Mesenchymal stem cell (in vitro differentiated cells and primary cell): ENCODE measurements at regions not wholly inside any gene's neighbourhood (a gene's known extent, or its start where the extent isn't known, plus 50 kb on each side); places are given as distances from the start of the nearest gene placed in this dataset.

Experiments used
- DNase-seq: peaks from one replicate; pipeline ENCODE4 v3.0.0-alpha.2; 2013
- H2AFZ ChIP-seq: one replicate; pipeline ENCODE4 v1.6.1; 2013; ENCODE audit warnings: low read depth, mild to moderate bottlenecking, control low read depth, inconsistent platforms, low read length, moderate library complexity
- H2AK5ac ChIP-seq: 2 replicates; pipeline ENCODE4 v1.6.1; 2013; ENCODE audit warnings: low read length, moderate library complexity, mild to moderate bottlenecking, inconsistent platforms; ENCODE audit not compliant: severe bottlenecking
- H2BK120ac ChIP-seq: one replicate; pipeline ENCODE4 v1.6.1; 2013; ENCODE audit warnings: low read depth, mild to moderate bottlenecking, inconsistent platforms, low read length, moderate library complexity
- H2BK12ac ChIP-seq, 2 experiments: one replicate each; pipeline ENCODE4 v1.6.1; 2013; ENCODE audit warnings: inconsistent platforms in 2 of 2, low read length in 2 of 2, mild to moderate bottlenecking in 2 of 2, moderate library complexity in 2 of 2, control low read depth in 1 of 2
- H2BK15ac ChIP-seq: one replicate; pipeline ENCODE4 v1.6.1; 2013; ENCODE audit warnings: mild to moderate bottlenecking, low read depth, inconsistent platforms; ENCODE audit not compliant: poor library complexity, severe bottlenecking
- H2BK5ac ChIP-seq: 2 replicates; pipeline ENCODE4 v1.6.1; 2013; ENCODE audit warnings: low read depth, mild to moderate bottlenecking, low read length, control low read depth, inconsistent platforms; ENCODE audit not compliant: poor library complexity, severe bottlenecking
- H3K14ac ChIP-seq, 2 experiments: one replicate each; pipeline ENCODE4 v1.6.1; 2013; ENCODE audit warnings: inconsistent platforms in 2 of 2, low read length in 2 of 2, control low read depth in 1 of 2, mild to moderate bottlenecking in 1 of 2, moderate library complexity in 1 of 2
- H3K18ac ChIP-seq, 2 experiments: one replicate each; pipeline ENCODE4 v1.6.1; 2013; ENCODE audit warnings: inconsistent platforms in 2 of 2, low read length in 2 of 2, control low read depth in 1 of 2, low read depth in 1 of 2, mild to moderate bottlenecking in 1 of 2
- H3K23ac ChIP-seq, 2 experiments: one replicate each; pipeline ENCODE4 v1.6.1; 2013; ENCODE audit warnings: inconsistent platforms in 2 of 2, low read length in 2 of 2, mild to moderate bottlenecking in 2 of 2, moderate library complexity in 2 of 2, control low read depth in 1 of 2
- H3K27ac ChIP-seq: 2 replicates; pipeline ENCODE4 v1.5.1; 2013; ENCODE audit warnings: mild to moderate bottlenecking, moderate library complexity, low read length, control low read depth, inconsistent platforms; ENCODE audit not compliant: poor library complexity, severe bottlenecking
- H3K27me3 ChIP-seq, 2 experiments: 2 replicates each; pipeline versions ENCODE4 v1.6.1 to v1.7.0; 2013; ENCODE audit warnings: low read length in 2 of 2, mild to moderate bottlenecking in 2 of 2, moderate library complexity in 2 of 2, control low read depth in 1 of 2, inconsistent platforms in 1 of 2; ENCODE audit not compliant: control insufficient read depth in 1 of 2, insufficient read depth in 1 of 2
- H3K36me3 ChIP-seq, 2 experiments: 2 replicates each; pipeline versions ENCODE4 v1.6.1 to v1.7.0; 2013; ENCODE audit warnings: low read length in 2 of 2, control low read depth in 1 of 2, inconsistent platforms in 1 of 2, low read depth in 1 of 2, mild to moderate bottlenecking in 1 of 2; ENCODE audit not compliant: insufficient read depth in 2 of 2, control insufficient read depth in 1 of 2
- H3K4ac ChIP-seq, 2 experiments: one replicate each; pipeline ENCODE4 v1.6.1; 2013; ENCODE audit warnings: inconsistent platforms in 2 of 2, low read length in 2 of 2, mild to moderate bottlenecking in 2 of 2, moderate library complexity in 2 of 2, control low read depth in 1 of 2, low read depth in 1 of 2
- H3K4me1 ChIP-seq: 2 replicates; pipeline ENCODE4 v1.6.1; 2013; ENCODE audit warnings: low read depth, low read length, control low read depth; ENCODE audit not compliant: control insufficient read depth, insufficient read depth
- H3K4me2 ChIP-seq: 2 replicates; pipeline ENCODE4 v1.6.1; 2013; ENCODE audit warnings: low read length, mild to moderate bottlenecking, inconsistent platforms; ENCODE audit not compliant: poor library complexity, severe bottlenecking
- H3K4me3 ChIP-seq, 2 experiments: 2 replicates each; pipeline versions ENCODE4 v1.5.1 to v1.7.0; 2013; ENCODE audit warnings: low read length in 2 of 2, mild to moderate bottlenecking in 2 of 2, control low read depth in 1 of 2, low read depth in 1 of 2; ENCODE audit not compliant: insufficient read depth in 1 of 2
- H3K79me1 ChIP-seq: replicated peaks from 2 replicates; pipeline ENCODE4 v1.6.1; 2013; ENCODE audit warnings: mild to moderate bottlenecking, control low read depth, low read length, inconsistent platforms; ENCODE audit not compliant: poor library complexity, severe bottlenecking
- H3K9ac ChIP-seq: 2 replicates; pipeline ENCODE4 v1.7.0; 2013; ENCODE audit warnings: mild to moderate bottlenecking, low read length, moderate library complexity
- H3K9me3 ChIP-seq: 2 replicates; pipeline ENCODE4 v1.7.0; 2013; ENCODE audit warnings: mild to moderate bottlenecking, low read length; ENCODE audit not compliant: control insufficient read depth
- H4K8ac ChIP-seq: one replicate; pipeline ENCODE4 v1.6.1; 2013; ENCODE audit warnings: inconsistent platforms, mild to moderate bottlenecking, low read length, moderate library complexity
- H4K91ac ChIP-seq: one replicate; pipeline ENCODE4 v1.6.1; 2013; ENCODE audit warnings: mild to moderate bottlenecking, low read length, inconsistent platforms
- WGBS: methylation state at CpG from one replicate; pipeline ENCODE4 v1.1.7; 2013; ENCODE audit warnings: mixed read lengths; 5-methylcytosine and 5-hydroxymethylcytosine counted together

DNA sequence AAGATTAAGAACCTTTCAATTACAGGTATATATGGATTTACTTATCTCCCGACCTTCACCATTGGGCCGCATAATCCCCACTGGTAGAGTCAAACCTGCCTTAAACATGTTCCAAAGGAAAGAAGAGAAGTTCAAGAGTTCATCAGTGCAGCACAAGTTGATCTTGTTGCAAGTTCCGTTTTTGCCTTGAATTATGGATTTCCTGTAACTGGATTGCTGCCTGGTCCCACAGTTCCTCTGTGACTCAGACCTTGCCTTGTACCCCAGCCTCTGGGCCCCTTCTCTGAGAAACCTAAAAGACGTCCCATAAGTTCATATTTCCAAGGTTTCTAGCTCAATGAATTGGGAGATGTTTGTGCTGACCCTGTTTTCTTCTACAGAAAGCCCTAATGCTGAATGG lies 112.5 kb upstream of the THBS1 start:
- H4K91ac ChIP-seq, result no peak overlapping the region
- H3K27me3 ChIP-seq, result no peaks in the 10 kb centered on the region
- no peak overlapping the region for H2BK12ac ChIP-seq
- H3K23ac ChIP-seq, result no peak overlapping the region
- peaks cover 7% of the 10 kb centered on the region for H3K9me3 ChIP-seq
- no peak for DNase-seq
- no peak overlapping the region for H3K18ac ChIP-seq
- no peak overlapping the region for H3K9ac ChIP-seq
- no peak overlapping the region for H4K8ac ChIP-seq
- H2BK120ac ChIP-seq, result no peak overlapping the region
- no peak overlapping the region for H3K4me2 ChIP-seq
- no peak overlapping the region for H2BK5ac ChIP-seq
- H3K14ac ChIP-seq, result no peak overlapping the region
- no peak overlapping the region for H3K27ac ChIP-seq
- 93% methylated on average over 3 of the region's 4 CpGs for WGBS
- no peak overlapping the region for H2AFZ ChIP-seq
- H3K4me1 ChIP-seq, result no peaks in the 10 kb centered on the region
- no peak overlapping the region for H3K4ac ChIP-seq
- H2BK15ac ChIP-seq, result no peak overlapping the region
- H2AK5ac ChIP-seq, result no peak overlapping the region
- H3K36me3 ChIP-seq, result no peaks in the 10 kb centered on the region
- H3K4me3 ChIP-seq, result no peak overlapping the region
- no peaks in the 10 kb centered on the region for H3K79me1 ChIP-seq

DNA sequence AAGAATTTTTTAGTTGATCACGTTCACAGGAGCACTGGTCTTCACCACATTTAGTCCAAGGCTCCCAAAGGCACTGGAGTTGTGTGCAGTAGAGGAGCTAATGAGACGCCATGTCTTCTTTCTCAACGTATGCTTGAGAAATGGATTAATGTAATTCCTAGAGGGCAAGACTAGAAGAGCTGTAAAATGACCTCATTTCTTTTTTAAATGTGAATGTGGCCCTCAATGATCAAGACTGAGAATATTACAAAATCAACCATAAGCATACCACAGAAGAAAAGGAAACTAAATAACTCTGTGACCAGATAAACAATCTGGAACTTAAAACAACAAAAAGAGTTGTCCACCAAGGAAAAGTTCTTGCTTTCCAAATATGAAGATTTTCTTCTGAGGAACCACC lies 112.1 kb upstream of the THBS1 start:
- H3K4ac ChIP-seq, result no peak overlapping the region
- no peak overlapping the region for H3K18ac ChIP-seq
- H2BK120ac ChIP-seq, result no peak overlapping the region
- H3K14ac ChIP-seq, result no peak overlapping the region
- H3K4me1 ChIP-seq, result no peaks in the 10 kb centered on the region
- H3K9ac ChIP-seq, result no peak overlapping the region
- no peaks in the 10 kb centered on the region for H3K27me3 ChIP-seq
- peak; percentile 63 for DNase-seq
- H2AFZ ChIP-seq, result no peak overlapping the region
- H3K36me3 ChIP-seq, result no peaks in the 10 kb centered on the region
- H2BK5ac ChIP-seq, result no peak overlapping the region
- no peak overlapping the region for H3K4me2 ChIP-seq
- 96% methylated on average over 3 of the region's 3 CpGs for WGBS
- H3K27ac ChIP-seq, result no peak overlapping the region
- no peak overlapping the region for H2AK5ac ChIP-seq
- no peak overlapping the region for H3K4me3 ChIP-seq
- peaks cover 7% of the 10 kb centered on the region for H3K9me3 ChIP-seq
- no peaks in the 10 kb centered on the region for H3K79me1 ChIP-seq
- H2BK15ac ChIP-seq, result no peak overlapping the region
- H2BK12ac ChIP-seq, result no peak overlapping the region
- no peak overlapping the region for H4K91ac ChIP-seq
- no peak overlapping the region for H3K23ac ChIP-seq
- H4K8ac ChIP-seq, result no peak overlapping the region

DNA sequence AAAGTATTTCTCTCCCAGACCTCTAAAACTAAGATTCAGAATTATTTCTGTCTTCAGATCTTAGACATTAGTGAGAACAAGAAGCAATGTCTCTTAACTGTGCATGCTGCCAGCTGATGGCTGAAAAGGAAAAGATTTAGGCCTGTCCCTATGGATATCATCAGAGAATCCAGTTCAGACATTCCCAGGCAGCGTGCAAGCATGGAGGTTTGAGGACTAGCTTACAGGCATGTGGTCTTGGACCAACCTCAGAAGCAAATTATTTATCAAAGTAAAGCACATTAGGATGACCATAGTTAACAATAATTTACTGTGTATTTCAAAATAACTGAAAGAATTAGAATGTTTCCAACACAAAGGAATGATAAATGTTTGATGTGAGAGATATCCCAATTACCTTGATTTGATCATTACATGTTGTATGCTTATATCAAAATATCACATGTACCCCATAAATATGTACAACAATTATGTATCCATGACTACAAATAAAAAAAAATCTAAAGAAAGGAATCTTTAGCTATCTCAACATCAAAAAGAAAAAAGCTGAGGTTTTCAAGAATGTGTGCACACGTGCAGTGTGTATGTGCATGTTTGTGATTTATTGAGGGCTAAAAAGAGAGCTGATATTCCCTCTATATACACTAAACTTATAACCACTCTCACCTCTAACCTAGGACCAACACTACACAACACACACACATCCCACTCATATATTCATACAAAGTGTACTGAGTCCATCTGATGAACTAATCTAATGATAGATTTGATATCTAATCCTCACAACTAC lies 108.9 kb upstream of the THBS1 start:
- Histone ChIP-seq H3K79me1 (no peaks in the 10 kb centered on the region), H3K27ac (no peak overlapping the region), H3K18ac (no peak overlapping the region), H2AFZ (no peak overlapping the region), H3K27me3 (no peaks in the 10 kb centered on the region), H4K91ac (no peak overlapping the region), H2BK12ac (no peak overlapping the region), H2BK120ac (no peak overlapping the region), H3K4ac (no peak overlapping the region), H3K9me3 (no peaks in the 10 kb centered on the region), H2BK15ac (no peak overlapping the region), H3K14ac (no peak overlapping the region), H3K36me3 (no peaks in the 10 kb centered on the region), H3K4me1 (peaks cover 3% of the 10 kb centered on the region), H3K4me2 (no peak overlapping the region), H3K23ac (no peak overlapping the region), H3K4me3 (no peak overlapping the region), H4K8ac (no peak overlapping the region), H2BK5ac (no peak overlapping the region), H3K9ac (peak overlapping the region; percentile 84), H2AK5ac (no peak overlapping the region)
- peak; percentile 52 for DNase-seq
- 100% methylated on average over 1 of the region's 2 CpGs for whole genome bisulfite sequencing

DNA sequence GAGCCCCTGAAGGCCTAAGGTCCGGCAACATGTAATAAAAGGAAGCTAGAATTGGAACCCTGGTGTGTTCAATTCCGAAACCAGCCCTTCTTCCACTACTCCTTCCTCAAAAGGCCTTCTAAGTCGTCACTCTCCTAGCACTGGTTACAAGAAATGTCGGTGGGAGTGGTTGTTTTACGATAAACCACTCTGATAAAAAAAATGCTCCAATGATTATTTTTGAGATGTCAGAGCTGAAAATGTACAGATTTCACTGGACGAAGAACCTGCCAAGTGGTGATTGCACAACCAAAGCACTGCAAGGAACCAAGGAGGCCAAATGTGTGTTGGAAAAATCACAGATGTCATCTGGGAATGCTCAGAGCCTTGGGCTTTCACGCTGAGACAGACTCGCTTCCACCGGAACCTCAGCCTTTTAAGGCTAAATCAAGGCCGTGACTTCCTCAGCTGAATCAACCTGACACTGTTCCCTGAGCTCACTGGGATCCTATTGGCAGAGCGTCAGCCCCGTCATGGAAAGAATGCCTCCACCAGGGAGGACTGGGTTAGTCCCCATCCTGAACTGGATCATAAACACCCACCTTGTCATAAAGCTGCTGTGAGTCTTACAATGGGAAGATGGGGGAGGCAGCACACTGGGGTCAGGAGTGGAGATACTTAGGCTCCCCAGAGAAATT lies 108.1 kb upstream of the THBS1 start:
- no peak overlapping the region for H2BK5ac ChIP-seq
- H3K79me1 ChIP-seq, result no peaks in the 10 kb centered on the region
- H3K4ac ChIP-seq, result no peak overlapping the region

More for the DNA sequence above, 108.1 kb upstream of the THBS1 start:
- 34% methylated on average over 11 of the region's 12 CpGs for WGBS
- H3K27ac ChIP-seq, result no peak overlapping the region
- H3K4me1 ChIP-seq, result peaks cover 3% of the 10 kb centered on the region
- H3K36me3 ChIP-seq, result no peaks in the 10 kb centered on the region
- H2BK12ac ChIP-seq, result no peak overlapping the region
- H4K91ac ChIP-seq, result no peak overlapping the region
- no peak overlapping the region for H3K18ac ChIP-seq
- H2BK15ac ChIP-seq, result no peak overlapping the region
- H2BK120ac ChIP-seq, result no peak overlapping the region
- no peak overlapping the region for H3K4me3 ChIP-seq
- H2AK5ac ChIP-seq, result no peak overlapping the region
- no peak overlapping the region for H3K14ac ChIP-seq
- no peak overlapping the region for H2AFZ ChIP-seq
- H3K23ac ChIP-seq, result no peak overlapping the region
- peak overlapping the region; percentile 84 for H3K9ac ChIP-seq
- no peak overlapping the region for H3K4me2 ChIP-seq
- H3K9me3 ChIP-seq, result no peaks in the 10 kb centered on the region
- H3K27me3 ChIP-seq, result no peaks in the 10 kb centered on the region
- peak; percentile 100 for DNase-seq
- peak overlapping the region; percentile 32 for H4K8ac ChIP-seq
